ENCODE measurements at regions not wholly inside any gene's neighbourhood (a gene's known extent, or its start where the extent isn't known, plus 50 kb on each side); places are given as distances from the start of the nearest gene placed in this dataset.

- Mint-ChIP-seq H3K4me3 (no peak overlapping the region), H3K4me1 (no peaks in the 10 kb centered on the region), H3K27me3 (no peaks in the 10 kb centered on the region), H3K27ac (no peak overlapping the region), H3K36me3 (no peaks in the 10 kb centered on the region), H3K9me3 (no peaks in the 10 kb centered on the region)
- no peak for DNase-seq
These were observed 130.7 kb upstream of the TNR start for GRCh38 chr1:175874081-175874480.

- Mint-ChIP-seq H3K9me3 (no peaks in the 10 kb centered on the region), H3K4me3 (no peak overlapping the region), H3K27ac (no peak overlapping the region), H3K4me1 (no peaks in the 10 kb centered on the region), H3K27me3 (no peaks in the 10 kb centered on the region), H3K36me3 (no peaks in the 10 kb centered on the region)
- DNase-seq: no peak
These were observed 130.0 kb upstream of the TNR start for GRCh38 chr1:175873290-175873935.

GRCh38 chr1:175872588-175872987 lies 129.2 kb upstream of the TNR start:
- H3K4me1 Mint-ChIP-seq: no peaks in the 10 kb centered on the region
- H3K36me3 Mint-ChIP-seq: no peaks in the 10 kb centered on the region
- no peak overlapping the region for H3K27ac Mint-ChIP-seq
- H3K4me3 Mint-ChIP-seq: no peak overlapping the region
- H3K27me3 Mint-ChIP-seq: no peaks in the 10 kb centered on the region
- H3K9me3 Mint-ChIP-seq: no peaks in the 10 kb centered on the region
- DNase-seq: no peak

DNA sequence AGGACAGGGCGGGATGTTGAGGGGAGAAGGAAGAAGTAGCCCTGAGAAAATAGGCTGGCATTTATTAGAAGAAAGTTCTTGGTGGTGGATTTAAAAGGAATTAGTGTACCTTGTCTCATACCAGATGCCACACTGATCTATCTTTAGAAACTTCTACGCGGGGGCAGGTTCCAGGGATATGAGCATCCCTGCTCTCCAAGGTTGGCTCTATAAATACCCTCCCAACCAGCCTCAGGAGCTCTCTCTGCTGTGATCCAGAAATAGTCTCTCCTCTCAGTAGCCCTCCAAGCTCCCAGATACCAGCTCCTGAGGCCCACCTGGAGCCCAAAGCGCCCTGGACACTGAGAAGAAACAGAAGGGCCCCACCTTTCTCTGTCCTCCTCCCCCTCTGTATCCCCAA lies 128.3 kb upstream of the TNR start:
- no peaks in the 10 kb centered on the region for H3K9me3 Mint-ChIP-seq
- H3K27ac Mint-ChIP-seq: no peak overlapping the region
- no peaks in the 10 kb centered on the region for H3K4me1 Mint-ChIP-seq
- no peaks in the 10 kb centered on the region for H3K27me3 Mint-ChIP-seq
- H3K4me3 Mint-ChIP-seq: no peak overlapping the region
- H3K36me3 Mint-ChIP-seq: no peaks in the 10 kb centered on the region
- no peak for DNase-seq

DNA sequence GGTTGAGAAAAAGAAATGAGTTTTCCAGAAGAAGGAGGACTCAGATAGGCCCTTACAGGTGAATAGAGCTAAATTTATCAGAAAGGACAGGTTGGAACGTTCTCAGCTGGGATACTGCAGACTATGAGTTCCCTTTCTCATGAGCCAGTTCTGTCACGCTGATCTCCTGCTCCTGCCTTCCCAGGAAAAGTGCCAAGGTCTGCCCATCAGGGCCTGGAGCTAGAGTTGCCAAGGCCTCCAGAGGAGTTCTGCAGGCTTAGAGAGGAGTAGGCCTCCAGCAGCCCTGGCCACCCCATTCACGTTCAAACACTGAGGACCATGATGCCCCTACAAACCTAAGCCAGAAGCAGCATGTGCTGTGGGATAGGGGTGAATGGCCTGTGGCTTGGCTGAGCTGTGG lies 126.8 kb upstream of the TNR start:
- no peak overlapping the region for H3K27ac Mint-ChIP-seq
- H3K36me3 Mint-ChIP-seq: no peaks in the 10 kb centered on the region
- no peaks in the 10 kb centered on the region for H3K27me3 Mint-ChIP-seq
- DNase-seq: no peak
- no peak overlapping the region for H3K4me3 Mint-ChIP-seq
- no peaks in the 10 kb centered on the region for H3K4me1 Mint-ChIP-seq
- no peaks in the 10 kb centered on the region for H3K9me3 Mint-ChIP-seq

DNA sequence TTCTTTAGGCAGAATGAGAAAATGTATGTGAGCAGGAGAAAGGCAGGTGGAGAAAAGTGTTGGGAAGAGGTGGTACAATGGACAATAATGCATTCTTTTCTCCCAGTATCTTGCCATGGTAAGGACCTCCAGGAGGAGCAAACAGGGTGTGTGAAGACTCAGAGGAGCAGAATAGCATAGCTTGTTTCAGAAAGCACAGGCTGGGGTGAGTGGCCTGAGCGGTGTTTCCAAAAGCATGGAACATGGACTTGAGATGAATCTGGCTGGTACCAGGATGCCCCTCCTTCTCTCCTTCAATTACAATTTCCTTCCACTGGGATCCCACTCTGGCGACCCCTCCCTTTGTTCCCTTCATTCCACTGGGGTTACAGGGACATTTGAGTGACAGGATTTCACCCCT lies 123.4 kb upstream of the TNR start:
- no peaks in the 10 kb centered on the region for H3K27me3 Mint-ChIP-seq
- no peak for DNase-seq
- no peaks in the 10 kb centered on the region for H3K9me3 Mint-ChIP-seq
- H3K36me3 Mint-ChIP-seq: no peaks in the 10 kb centered on the region
- no peak overlapping the region for H3K27ac Mint-ChIP-seq
- H3K4me3 Mint-ChIP-seq: no peak overlapping the region
- H3K4me1 Mint-ChIP-seq: no peaks in the 10 kb centered on the region

DNA sequence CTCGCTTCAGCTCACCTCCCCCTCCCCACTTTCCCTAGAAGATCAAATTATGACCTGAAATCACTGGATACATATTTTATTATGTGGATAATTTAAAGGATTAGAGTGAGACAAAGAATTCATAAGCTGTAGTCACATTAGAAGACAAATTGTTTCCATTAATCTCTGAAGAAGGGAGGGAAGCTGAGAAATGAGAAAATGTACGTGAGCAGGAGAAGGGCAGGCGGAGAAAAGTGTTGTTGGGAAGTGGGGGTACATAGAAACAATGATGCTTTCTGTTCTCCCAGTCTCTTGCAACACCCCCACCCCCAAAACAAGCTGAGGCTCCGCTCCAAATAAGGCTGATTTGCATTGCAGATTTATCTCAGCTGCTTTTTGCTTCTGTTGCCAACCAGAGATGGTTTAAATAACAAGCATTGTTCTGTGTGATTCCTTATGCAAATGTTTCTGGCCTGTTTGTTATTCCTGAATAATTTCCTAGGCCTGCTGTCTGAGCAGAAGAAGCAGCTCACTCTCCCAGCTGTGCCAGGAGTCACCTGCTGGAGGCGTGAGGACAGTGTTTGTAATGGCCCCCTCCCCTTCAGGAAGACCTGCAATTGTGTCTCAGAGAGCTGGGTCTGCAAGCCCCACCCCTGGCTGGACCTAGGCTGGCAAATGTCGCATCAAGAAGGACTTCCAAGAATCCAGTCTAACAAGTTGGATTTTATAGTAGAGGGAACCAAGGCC lies 121.8 kb upstream of the TNR start:
- H3K36me3 Mint-ChIP-seq: no peaks in the 10 kb centered on the region
- no peak overlapping the region for H3K27ac Mint-ChIP-seq
- H3K9me3 Mint-ChIP-seq: no peaks in the 10 kb centered on the region
- DNase-seq: no peak
- H3K27me3 Mint-ChIP-seq: no peaks in the 10 kb centered on the region
- no peaks in the 10 kb centered on the region for H3K4me1 Mint-ChIP-seq
- no peak overlapping the region for H3K4me3 Mint-ChIP-seq

DNA sequence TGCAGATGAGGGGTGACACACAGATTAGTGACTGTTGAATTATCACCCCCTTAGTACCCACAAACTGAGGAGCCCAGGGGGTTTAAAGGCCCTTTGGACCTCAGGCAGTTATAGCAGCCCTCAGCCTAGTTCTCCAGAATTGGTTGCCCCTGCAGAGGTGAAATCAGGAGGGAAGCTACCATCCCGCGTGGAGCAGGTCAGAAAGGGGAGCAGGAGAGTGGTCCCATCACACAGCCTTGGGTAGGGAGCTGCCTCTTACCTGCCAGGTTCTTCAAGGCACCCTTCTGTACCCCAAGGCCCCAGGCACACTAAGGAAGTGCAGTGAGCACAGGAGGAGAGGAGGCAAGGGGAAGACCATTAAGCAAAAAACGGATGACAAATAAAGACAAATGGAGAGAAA lies 121.2 kb upstream of the TNR start:
- Mint-ChIP-seq H3K27ac (no peak overlapping the region), H3K27me3 (no peaks in the 10 kb centered on the region), H3K4me1 (no peaks in the 10 kb centered on the region), H3K4me3 (no peak overlapping the region), H3K9me3 (no peaks in the 10 kb centered on the region), H3K36me3 (no peaks in the 10 kb centered on the region)
- no peak for DNase-seq

- no peaks in the 10 kb centered on the region for H3K36me3 Mint-ChIP-seq
- no peaks in the 10 kb centered on the region for H3K27me3 Mint-ChIP-seq
- no peak overlapping the region for H3K4me3 Mint-ChIP-seq
- no peak overlapping the region for H3K27ac Mint-ChIP-seq
- DNase-seq: no peak
- H3K9me3 Mint-ChIP-seq: no peaks in the 10 kb centered on the region
- H3K4me1 Mint-ChIP-seq: no peaks in the 10 kb centered on the region
These were observed 120.8 kb upstream of the TNR start for GRCh38 chr1:175864183-175864582.

DNA sequence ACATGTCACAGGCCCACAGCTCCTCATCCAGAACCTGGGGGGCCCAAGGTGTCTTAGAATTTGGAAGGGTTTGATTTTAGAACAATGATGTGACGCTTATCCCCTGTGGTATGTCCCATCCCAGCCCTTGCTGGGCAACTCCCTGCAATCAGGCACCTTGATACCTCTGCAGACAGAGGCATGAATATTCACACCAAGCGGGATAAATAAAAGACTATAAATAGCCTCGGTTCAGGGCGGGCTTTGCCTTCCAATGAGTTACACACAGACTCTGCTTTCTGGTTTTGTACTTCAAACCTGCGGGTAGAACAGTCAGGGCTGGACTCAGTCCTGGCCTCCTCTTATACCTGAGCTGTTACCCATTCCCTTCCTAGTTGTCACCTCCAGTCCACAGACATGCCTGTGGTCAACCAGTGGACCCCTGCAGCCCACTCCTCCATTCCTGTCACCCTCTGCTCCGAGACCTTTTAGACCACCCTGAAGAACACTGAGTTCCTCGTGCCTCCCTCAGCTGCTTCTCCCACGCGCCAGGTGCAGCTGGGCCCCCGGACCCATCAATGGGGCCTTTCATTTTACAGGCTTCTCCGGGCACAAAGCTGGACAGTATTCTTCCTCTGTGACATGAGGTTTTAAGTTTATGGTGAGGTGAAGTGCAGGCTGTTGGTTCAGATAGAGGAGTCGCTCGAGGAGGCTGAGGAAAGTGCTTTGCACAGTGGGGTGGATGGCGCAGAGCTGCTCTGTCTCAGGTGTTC lies 120.1 kb upstream of the TNR start:
- Mint-ChIP-seq H3K27ac (no peak overlapping the region), H3K4me3 (no peak overlapping the region), H3K4me1 (no peaks in the 10 kb centered on the region), H3K36me3 (no peaks in the 10 kb centered on the region), H3K27me3 (no peaks in the 10 kb centered on the region), H3K9me3 (no peaks in the 10 kb centered on the region)
- DNase-seq: no peak

DNA sequence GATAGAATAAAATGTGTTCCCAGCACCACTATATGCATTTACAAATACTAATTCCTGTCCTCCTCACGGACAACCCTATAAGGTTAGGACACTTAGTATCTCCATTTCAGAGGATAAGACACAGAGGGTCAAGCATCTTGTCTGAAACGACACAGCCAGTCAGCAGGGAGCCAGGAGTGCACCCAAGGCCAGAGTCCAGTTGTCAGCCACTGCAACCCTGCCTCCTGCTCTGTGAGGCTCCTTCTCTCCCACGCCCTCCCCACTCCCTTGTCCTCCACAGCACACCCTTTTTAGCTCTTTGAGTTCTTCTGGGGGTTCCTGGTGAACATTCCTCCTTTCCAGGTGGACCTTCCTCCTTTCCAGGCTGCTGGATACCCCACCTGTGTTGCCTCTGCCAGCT lies 119.0 kb upstream of the TNR start:
- Mint-ChIP-seq H3K4me1 (no peaks in the 10 kb centered on the region), H3K27ac (no peak overlapping the region), H3K9me3 (no peaks in the 10 kb centered on the region), H3K27me3 (no peaks in the 10 kb centered on the region), H3K36me3 (no peaks in the 10 kb centered on the region), H3K4me3 (no peak overlapping the region)
- DNase-seq: no peak

- DNase-seq: no peak
- Mint-ChIP-seq H3K4me1 (no peaks in the 10 kb centered on the region), H3K36me3 (no peaks in the 10 kb centered on the region), H3K27ac (no peak overlapping the region), H3K27me3 (no peaks in the 10 kb centered on the region), H3K9me3 (no peaks in the 10 kb centered on the region), H3K4me3 (no peak overlapping the region)
These were observed 118.4 kb upstream of the TNR start for GRCh38 chr1:175861626-175862367.

GRCh38 chr1:175857756-175858155 lies 114.4 kb upstream of the TNR start:
- Mint-ChIP-seq H3K36me3 (no peaks in the 10 kb centered on the region), H3K27ac (no peak overlapping the region), H3K9me3 (no peaks in the 10 kb centered on the region), H3K27me3 (no peaks in the 10 kb centered on the region), H3K4me3 (no peak overlapping the region), H3K4me1 (no peaks in the 10 kb centered on the region)
- no peak for DNase-seq

DNA sequence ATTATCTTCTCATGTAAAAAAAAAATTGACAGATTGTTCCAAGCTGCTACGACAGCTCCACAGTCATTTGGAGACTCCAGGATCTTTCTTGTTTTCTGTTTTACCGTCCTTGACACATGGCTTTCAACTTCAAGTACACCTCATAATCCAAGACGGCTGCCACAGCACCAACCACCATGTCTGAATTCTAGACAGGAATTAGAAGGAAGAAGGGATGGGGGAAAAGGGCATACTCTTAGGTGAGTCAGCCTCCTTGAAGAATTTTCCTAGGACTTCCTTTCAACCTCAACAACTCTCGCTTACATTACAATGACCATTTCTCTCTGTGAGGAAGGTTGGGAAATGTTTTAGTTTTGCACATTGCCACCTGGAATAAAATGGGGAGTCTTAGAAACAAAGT lies 110.3 kb upstream of the TNR start:
- H3K27ac Mint-ChIP-seq: no peak overlapping the region
- DNase-seq: no peak
- no peaks in the 10 kb centered on the region for H3K4me1 Mint-ChIP-seq
- H3K36me3 Mint-ChIP-seq: no peaks in the 10 kb centered on the region
- peaks cover 4% of the 10 kb centered on the region for H3K27me3 Mint-ChIP-seq
- no peak overlapping the region for H3K4me3 Mint-ChIP-seq
- H3K9me3 Mint-ChIP-seq: no peaks in the 10 kb centered on the region

- no peaks in the 10 kb centered on the region for H3K36me3 Mint-ChIP-seq
- no peaks in the 10 kb centered on the region for H3K9me3 Mint-ChIP-seq
- no peak for DNase-seq
- no peak overlapping the region for H3K27ac Mint-ChIP-seq
- H3K4me1 Mint-ChIP-seq: no peaks in the 10 kb centered on the region
- peaks cover 7% of the 10 kb centered on the region for H3K27me3 Mint-ChIP-seq
- H3K4me3 Mint-ChIP-seq: no peak overlapping the region
These were observed 108.4 kb upstream of the TNR start for GRCh38 chr1:175851749-175852148.

Data from activated naive CD8-positive, alpha-beta T cell treated with anti-CD3 and anti-CD28 coated beads for 36 hours (primary cell).